NCI-H2196 treated with DMSO at 0.1 percent for 48 hours (cell line): ENCODE measurements at regions not wholly inside any gene's neighbourhood (a gene's known extent, or its start where the extent isn't known, plus 50 kb on each side); places are given as distances from the start of the nearest gene placed in this dataset.

ENCODE experiments used
- DNase-seq: peaks from one replicate; lab custom pipeline; 2025; ENCODE audit not compliant: unreplicated experiment; lab: John Stamatoyannopoulos, UW

GRCh38 chr6:23199541-23199940 lies 630.2 kb downstream of the HDGFL1 start:
- no peak for DNase-seq

GRCh38 chr6:23200946-23201345 lies 631.6 kb downstream of the HDGFL1 start:
- DNase-seq = no peak

- no peak for DNase-seq
These were observed 632.8 kb downstream of the HDGFL1 start for GRCh38 chr6:23202207-23202606.

- DNase-seq = no peak
These were observed 643.0 kb downstream of the HDGFL1 start for GRCh38 chr6:23212398-23212797.

- no peak for DNase-seq
These were observed 643.8 kb downstream of the HDGFL1 start for GRCh38 chr6:23213193-23213592.

- DNase-seq = no peak
These were observed 644.3 kb downstream of the HDGFL1 start for GRCh38 chr6:23213651-23214050.

- no peak for DNase-seq
These were observed 649.4 kb downstream of the HDGFL1 start for GRCh38 chr6:23218751-23219150.

- DNase-seq = no peak
These were observed 653.4 kb downstream of the HDGFL1 start for GRCh38 chr6:23222724-23223123.

- no peak for DNase-seq
These were observed 655.2 kb downstream of the HDGFL1 start for GRCh38 chr6:23224540-23224939.

GRCh38 chr6:23228439-23229024 lies 659.2 kb downstream of the HDGFL1 start:
- DNase-seq = no peak

- no peak for DNase-seq
These were observed 674.5 kb downstream of the HDGFL1 start for GRCh38 chr6:23243854-23244253.

GRCh38 chr6:23244300-23244699 lies 674.9 kb downstream of the HDGFL1 start:
- no peak for DNase-seq

- no peak for DNase-seq
These were observed 676.2 kb downstream of the HDGFL1 start for GRCh38 chr6:23245572-23245971.

- DNase-seq = no peak
These were observed 677.5 kb downstream of the HDGFL1 start for GRCh38 chr6:23246896-23247295.

- DNase-seq = no peak
These were observed 681.2 kb downstream of the HDGFL1 start for GRCh38 chr6:23250556-23250955.

GRCh38 chr6:23262864-23263263 lies 693.5 kb downstream of the HDGFL1 start:
- no peak for DNase-seq

- DNase-seq = no peak
These were observed 695.9 kb downstream of the HDGFL1 start for GRCh38 chr6:23265270-23265669.

- no peak for DNase-seq
These were observed 697.2 kb downstream of the HDGFL1 start for GRCh38 chr6:23266536-23266935.

GRCh38 chr6:23267651-23268050 lies 698.3 kb downstream of the HDGFL1 start:
- no peak for DNase-seq

GRCh38 chr6:23268348-23268747 lies 699.0 kb downstream of the HDGFL1 start:
- DNase-seq = no peak

GRCh38 chr6:23269436-23269835 lies 700.1 kb downstream of the HDGFL1 start:
- DNase-seq = no peak

- no peak for DNase-seq
These were observed 703.2 kb downstream of the HDGFL1 start for GRCh38 chr6:23272536-23272935.

GRCh38 chr6:23277521-23278179 lies 708.3 kb downstream of the HDGFL1 start:
- no peak for DNase-seq
